Keratinocyte (primary cell): ENCODE measurements at regions not wholly inside any gene's neighbourhood (a gene's known extent, or its start where the extent isn't known, plus 50 kb on each side); places are given as distances from the start of the nearest gene placed in this dataset.

ENCODE experiments used
- DNase-seq: peaks from one replicate; pipeline ENCODE4 v3.0.0-alpha.2; 2011; ENCODE audit warnings: low read depth, missing footprints, low spot score
- FAIRE-seq: peaks from 2 replicates; lab custom pipeline; 2011; peaks lifted over from hg19 to GRCh38; lab: Jason Lieb, UNC
- H2AFZ ChIP-seq: 2 replicates; pipeline ENCODE4 v1.6.0; 2012; ENCODE audit warnings: low read length, control low read depth, inconsistent platforms; ENCODE audit not compliant: control insufficient read depth
- H3K27ac ChIP-seq: 2 replicates; pipeline ENCODE4 v1.5.1; 2011; ENCODE audit warnings: low read length; ENCODE audit not compliant: control insufficient read depth, insufficient read depth
- H3K27me3 ChIP-seq: 3 replicates; pipeline ENCODE4 v1.6.0; 2011; ENCODE audit warnings: low read length; ENCODE audit not compliant: control insufficient read depth, insufficient read depth; ENCODE audit errors: extremely low read depth
- H3K36me3 ChIP-seq, 2 experiments: 2 replicates in 1 of 2; 3 replicates in 1 of 2; pipeline ENCODE4 v1.5.1; 2011; ENCODE audit warnings: low read length in 2 of 2, mild to moderate bottlenecking in 1 of 2; ENCODE audit not compliant: control insufficient read depth in 2 of 2, insufficient read depth in 2 of 2; ENCODE audit errors: extremely low read depth in 1 of 2
- H3K4me1 ChIP-seq: 3 replicates; pipeline ENCODE4 v1.5.1; 2011; ENCODE audit warnings: low read length; ENCODE audit not compliant: control insufficient read depth, insufficient read depth; ENCODE audit errors: extremely low read depth
- H3K4me2 ChIP-seq: 3 replicates; pipeline ENCODE4 v1.6.0; 2011; ENCODE audit warnings: low read depth, low read length; ENCODE audit not compliant: control insufficient read depth, insufficient read depth; ENCODE audit errors: extremely low read depth
- H3K4me3 ChIP-seq, 3 experiments: fragments of 200-600 bp in 1 of 3; sonication (generic) in 1 of 3; 2 replicates in 2 of 3; 3 replicates in 1 of 3; pipeline ENCODE4 v1.5.1; 2011 to 2016; ENCODE audit warnings: low read length in 3 of 3, mild to moderate bottlenecking in 3 of 3, control low read depth in 2 of 3, inconsistent platforms in 1 of 3, low read depth in 1 of 3, mixed read lengths in 1 of 3, mixed run types in 1 of 3, moderate library complexity in 1 of 3; ENCODE audit not compliant: control insufficient read depth in 2 of 3, insufficient read depth in 2 of 3; ENCODE audit errors: extremely low read depth in 1 of 3
- H3K79me2 ChIP-seq: 2 replicates; pipeline ENCODE4 v1.6.0; 2012; ENCODE audit warnings: low read length; ENCODE audit not compliant: control insufficient read depth, insufficient read depth
- H3K9ac ChIP-seq: 3 replicates; pipeline ENCODE4 v1.6.0; 2011; ENCODE audit warnings: low read length; ENCODE audit not compliant: control insufficient read depth, insufficient read depth; ENCODE audit errors: extremely low read depth
- H3K9me1 ChIP-seq: 3 replicates; pipeline ENCODE4 v1.6.0; 2011; ENCODE audit warnings: low read length; ENCODE audit not compliant: control insufficient read depth, insufficient read depth; ENCODE audit errors: extremely low read depth
- H3K9me3 ChIP-seq: 2 replicates; pipeline ENCODE4 v1.5.1; 2012; ENCODE audit warnings: low read depth, low read length; ENCODE audit not compliant: control insufficient read depth
- H4K20me1 ChIP-seq: 3 replicates; pipeline ENCODE4 v1.6.0; 2011; ENCODE audit warnings: low read length; ENCODE audit not compliant: control insufficient read depth, insufficient read depth; ENCODE audit errors: extremely low read depth
- CTCF ChIP-seq, 3 experiments: IDR thresholded peaks in 1 of 3; conservative IDR thresholded peaks in 1 of 3; optimal IDR thresholded peaks in 1 of 3; 2 replicates in 2 of 3; 3 replicates in 1 of 3; pipeline versions ENCODE3 to v1.5.1; 2011; ENCODE audit warnings: low read length in 3 of 3, mild to moderate bottlenecking in 3 of 3, moderate library complexity in 2 of 3, control low read depth in 1 of 3, inconsistent platforms in 1 of 3; ENCODE audit not compliant: insufficient read depth in 2 of 3; ENCODE audit errors: extremely low read depth in 1 of 3
- EZH2 ChIP-seq: IDR thresholded peaks from one replicate; pipeline ENCODE4 v1.6.1; 2012; ENCODE audit warnings: inconsistent platforms, mild to moderate bottlenecking, low read length, moderate library complexity
- dilution Hi-C: fragments of 300-500 bp; cut with MboI; formaldehyde crosslinking; loops from one replicate; pipeline ENCODE4 v1.7.0; 2020; ENCODE audit warnings: low sequenced_read_pairs; ENCODE audit not compliant: extremely low pct_ligation_motif_present

- no peaks in the 10 kb centered on the region for H3K79me2 ChIP-seq
- FAIRE-seq = no peak
- H3K9me3 ChIP-seq = no peaks in the 10 kb centered on the region
- H3K4me1 ChIP-seq = no peaks in the 10 kb centered on the region
- dilution Hi-C loops = no loop called here
- H3K36me3 ChIP-seq = no peaks in the 10 kb centered on the region
- no peak for DNase-seq
- peaks cover 17% of the 10 kb centered on the region for H3K27me3 ChIP-seq
- H4K20me1 ChIP-seq = no peaks in the 10 kb centered on the region
- H3K4me2 ChIP-seq = no peak overlapping the region
- no peak overlapping the region for H3K9ac ChIP-seq
- H3K27ac ChIP-seq = no peak overlapping the region
- TF ChIP-seq CTCF (optimal IDR thresholded peaks at IDR 0.05 in 1 of 3, IDR thresholded peaks at IDR 0.05 in 1 of 3, conservative IDR thresholded peaks at IDR 0.05 in 1 of 3; ENCODE audit: extremely low read depth in 1 of 3, insufficient read depth in 2 of 3, low read length in 3 of 3) = no peak
- TF ChIP-seq EZH2 = no peak
- H3K9me1 ChIP-seq = no peaks in the 10 kb centered on the region
- H2AFZ ChIP-seq = no peak overlapping the region
- no peak overlapping the region for H3K4me3 ChIP-seq
Observed at GRCh38 chr12:130053651-130054069, 108.6 kb upstream of the FZD10 start.

- H2AFZ ChIP-seq = no peak overlapping the region
Observed at GRCh38 chr12:130054803-130055202, 107.5 kb upstream of the FZD10 start.

More at GRCh38 chr12:130054803-130055202, 107.5 kb upstream of the FZD10 start:
- H3K27me3 ChIP-seq = peaks cover 15% of the 10 kb centered on the region
- no peaks in the 10 kb centered on the region for H3K79me2 ChIP-seq
- H3K9me3 ChIP-seq = no peaks in the 10 kb centered on the region
- dilution Hi-C loops = no loop called here
- FAIRE-seq = no peak
- no peaks in the 10 kb centered on the region for H4K20me1 ChIP-seq
- no peak overlapping the region for H3K4me2 ChIP-seq
- no peak overlapping the region for H3K4me3 ChIP-seq
- H3K9me1 ChIP-seq = no peaks in the 10 kb centered on the region
- TF ChIP-seq CTCF (optimal IDR thresholded peaks at IDR 0.05 in 1 of 3, IDR thresholded peaks at IDR 0.05 in 1 of 3, conservative IDR thresholded peaks at IDR 0.05 in 1 of 3; ENCODE audit: extremely low read depth in 1 of 3, insufficient read depth in 2 of 3, low read length in 3 of 3) (no peak), EZH2 (no peak)
- no peak overlapping the region for H3K27ac ChIP-seq
- no peaks in the 10 kb centered on the region for H3K4me1 ChIP-seq
- H3K36me3 ChIP-seq = no peaks in the 10 kb centered on the region
- no peak for DNase-seq
- H3K9ac ChIP-seq = no peak overlapping the region
